ENCODE measurements at regions not wholly inside any gene's neighbourhood (a gene's known extent, or its start where the extent isn't known, plus 50 kb on each side); places are given as distances from the start of the nearest gene placed in this dataset.

GRCh38 chr2:120469426-120469825, 123.5 kb downstream of the INHBB start:
- no peak for TF ChIP-seq CTCF (IDR thresholded peaks at IDR 0.05)
- intact Hi-C loops (cut with DNase I; ENCODE audit: low total_unique reads) = no loop called here
- no peaks in the 10 kb centered on the region for H3K27me3 ChIP-seq
- H3K4me1 ChIP-seq = peaks cover 0 to 58% (median 45%) of the 10 kb centered on the region in 4 donors
- peak; percentile 62 to 77 for DNase-seq
- peak overlapping the region; percentile 79 to 84 for H3K27ac ChIP-seq
- no peaks in the 10 kb centered on the region for H3K36me3 ChIP-seq
- no peaks in the 10 kb centered on the region for H3K9me3 ChIP-seq
- H3K4me3 ChIP-seq = no peak overlapping the region

GRCh38 chr2:120470041-120470965, 124.4 kb downstream of the INHBB start:
- H3K4me1 ChIP-seq = peaks cover 0 to 66% (median 50%) of the 10 kb centered on the region in 4 donors
- H3K36me3 ChIP-seq = no peaks in the 10 kb centered on the region
- DNase-seq = peak; percentile 92 to 96

GRCh38 chr2:120471166-120471565, 125.2 kb downstream of the INHBB start:
- Histone ChIP-seq H3K9me3 (no peaks in the 10 kb centered on the region), H3K27ac (peak overlapping the region; percentile 79 to 84), H3K36me3 (no peaks in the 10 kb centered on the region), H3K4me3 (no peak overlapping the region), H3K27me3 (no peaks in the 10 kb centered on the region), H3K4me1 (peaks cover 0 to 74% (median 54%) of the 10 kb centered on the region in 4 donors)
- TF ChIP-seq CTCF (IDR thresholded peaks at IDR 0.05) = no peak
- intact Hi-C loops (cut with DNase I; ENCODE audit: low total_unique reads) = no loop called here
- DNase-seq = peak in 1 of 2 donors; percentile 54

More at GRCh38 chr2:120470041-120470965, 124.4 kb downstream of the INHBB start:
- Histone ChIP-seq H3K27me3 (no peaks in the 10 kb centered on the region), H3K27ac (peak overlapping the region; percentile 79 to 84), H3K9me3 (no peaks in the 10 kb centered on the region), H3K4me3 (no peak overlapping the region)
- no peak for TF ChIP-seq CTCF (IDR thresholded peaks at IDR 0.05)
- intact Hi-C loops (cut with DNase I; ENCODE audit: low total_unique reads) = no loop called here

GRCh38 chr2:120472031-120472430, 126.1 kb downstream of the INHBB start:
- no peaks in the 10 kb centered on the region for H3K36me3 ChIP-seq
- intact Hi-C loops (cut with DNase I; ENCODE audit: low total_unique reads) = no loop called here

GRCh38 chr2:120472891-120473309, 127.0 kb downstream of the INHBB start:
- H3K27me3 ChIP-seq = no peaks in the 10 kb centered on the region
- H3K36me3 ChIP-seq = no peaks in the 10 kb centered on the region
- peaks cover 0 to 78% (median 54%) of the 10 kb centered on the region in 4 donors for H3K4me1 ChIP-seq
- no peak for TF ChIP-seq CTCF (IDR thresholded peaks at IDR 0.05)
- peak in 1 of 2 donors; percentile 40 for DNase-seq
- H3K4me3 ChIP-seq = no peak overlapping the region
- intact Hi-C loops (cut with DNase I; ENCODE audit: low total_unique reads) = no loop called here
- H3K27ac ChIP-seq = peak overlapping the region; percentile 79 to 84
- no peaks in the 10 kb centered on the region for H3K9me3 ChIP-seq

More at GRCh38 chr2:120472031-120472430, 126.1 kb downstream of the INHBB start:
- Histone ChIP-seq H3K27me3 (no peaks in the 10 kb centered on the region), H3K4me3 (no peak overlapping the region), H3K27ac (peak overlapping the region; percentile 79 to 84), H3K4me1 (peaks cover 0 to 78% (median 54%) of the 10 kb centered on the region in 4 donors), H3K9me3 (no peaks in the 10 kb centered on the region)
- no peak for DNase-seq
- no peak for TF ChIP-seq CTCF (IDR thresholded peaks at IDR 0.05)

Data from tibial artery (tissue), 4 donors.